K562 (cell line): ENCODE measurements at regions not wholly inside any gene's neighbourhood (a gene's known extent, or its start where the extent isn't known, plus 50 kb on each side); places are given as distances from the start of the nearest gene placed in this dataset.

ENCODE experiments used
- ATAC-seq: fragments of 200-7000 bp; cut with Tn5 transposase; 3 replicates; pipeline ENCODE4 v1.9.1; 2020; ENCODE audit warnings: moderate library complexity
- BruUV-seq: library from RNA; stranded (reverse); fragments of 400-500 nt; replicated peaks from 2 replicates; lab custom pipeline; 2021; lab: Mats Ljungman, UMichigan
- CTCF ChIA-PET: fragments of 300-600 bp; formaldehyde crosslinking; extraction: SDS; loops from one replicate; lab custom pipeline; 2021; ENCODE audit warnings: low intra/inter-chr PET ratio; lab: Yijun Ruan, JAX
- POLR2A ChIA-PET: fragments of 300-600, 350-650 bp; sonication (Branson Sonifier 250); formaldehyde crosslinking; extraction: SDS; loops from one replicate; lab custom pipeline; 2021; ENCODE audit warnings: antibody characterized with exemption, inconsistent platforms; lab: Yijun Ruan, JAX
- DNase-seq, 4 experiments: peaks; one replicate each; pipeline versions ENCODE4 v3.0.0 to v3.0.0-alpha.2; 2011 to 2018; ENCODE audit warnings: low spot score in 3 of 4, mixed read lengths in 3 of 4; ENCODE audit errors: extremely low read depth in 1 of 4
- FAIRE-seq: peaks from 2 replicates; lab custom pipeline; 2011; peaks lifted over from hg19 to GRCh38; lab: Jason Lieb, UNC
- H2AFZ ChIP-seq: 2 replicates; pipeline ENCODE4 v1.6.0; 2011; ENCODE audit warnings: low read depth, low read length, control low read depth, inconsistent platforms
- H3K27ac ChIP-seq: fragments of 200-600 bp; 3 replicates; pipeline ENCODE4 v1.8.0; 2011; ENCODE audit warnings: low read depth, mild to moderate bottlenecking, control low read depth, inconsistent platforms, low read length, moderate library complexity, mixed read lengths; ENCODE audit errors: extremely low read depth
- H3K27me3 ChIP-seq, 2 experiments: fragments of 300-600 bp in 1 of 2; 2 replicates in 1 of 2; 3 replicates in 1 of 2; pipeline versions ENCODE4 v1.6.0 to v1.8.0; 2011; ENCODE audit warnings: inconsistent platforms in 2 of 2, low read length in 2 of 2, mild to moderate bottlenecking in 1 of 2, mixed read lengths in 1 of 2, moderate library complexity in 1 of 2; ENCODE audit not compliant: control insufficient read depth in 2 of 2, insufficient read depth in 2 of 2
- H3K36me3 ChIP-seq: fragments of 300-600 bp; 3 replicates; pipeline ENCODE4 v1.8.0; 2011; ENCODE audit warnings: mild to moderate bottlenecking, low read length, inconsistent platforms; ENCODE audit not compliant: control insufficient read depth, insufficient read depth
- H3K4me1 ChIP-seq, 2 experiments: fragments of 200-600 bp in 1 of 2; replicated peaks in 1 of 2; 2 replicates in 1 of 2; 3 replicates in 1 of 2; pipeline versions ENCODE4 v1.5.1 to v1.8.0; 2011; ENCODE audit warnings: inconsistent platforms in 2 of 2, low read length in 2 of 2, mild to moderate bottlenecking in 1 of 2, mixed read lengths in 1 of 2, moderate library complexity in 1 of 2; ENCODE audit not compliant: control insufficient read depth in 2 of 2, insufficient read depth in 2 of 2
- H3K4me2 ChIP-seq: 2 replicates; pipeline ENCODE4 v1.6.1; 2011; ENCODE audit warnings: low read length, control low read depth, inconsistent platforms, mixed read lengths; ENCODE audit not compliant: insufficient read depth
- H3K4me3 ChIP-seq: fragments of 200-600 bp; sonication (generic), shearing (Covaris generic); 2 replicates; pipeline ENCODE4 v1.5.1; 2016; ENCODE audit warnings: control low read depth, inconsistent platforms
- H3K79me2 ChIP-seq: fragments of 200-600 bp; 3 replicates; pipeline ENCODE4 v1.8.0; 2011; ENCODE audit warnings: low read length, inconsistent platforms; ENCODE audit not compliant: control insufficient read depth, insufficient read depth
- H3K9ac ChIP-seq, 2 experiments: 2 replicates each; pipeline versions ENCODE4 v1.6.0 to v1.6.1; 2011; ENCODE audit warnings: low read depth in 2 of 2, low read length in 2 of 2, control low read depth in 1 of 2, inconsistent platforms in 1 of 2, mild to moderate bottlenecking in 1 of 2, mixed read lengths in 1 of 2; ENCODE audit not compliant: insufficient read depth in 1 of 2
- H3K9me1 ChIP-seq: one replicate; pipeline ENCODE4 v1.6.0; 2011; ENCODE audit warnings: inconsistent platforms, mild to moderate bottlenecking, low read length, moderate library complexity; ENCODE audit not compliant: control insufficient read depth, insufficient read depth
- H3K9me3 ChIP-seq: replicated peaks from 2 replicates; pipeline ENCODE4 v1.5.1; 2011; ENCODE audit warnings: low read depth, low read length, inconsistent platforms; ENCODE audit not compliant: control insufficient read depth, insufficient read depth
- H4K20me1 ChIP-seq: replicated peaks from 2 replicates; pipeline ENCODE4 v1.6.1; 2011; ENCODE audit warnings: low read length, inconsistent platforms, mixed read lengths; ENCODE audit not compliant: control insufficient read depth, insufficient read depth
- ARID2 ChIP-seq: fragments of 450-650 bp; IDR thresholded peaks from 2 replicates; pipeline ENCODE4 v1.6.1; 2017; ENCODE audit warnings: antibody characterized with exemption, mild to moderate bottlenecking
- ASH1L ChIP-seq: fragments of 450-650 bp; IDR thresholded peaks from 2 replicates; pipeline ENCODE4 v1.6.1; 2018; ENCODE audit warnings: borderline replicate concordance, mild to moderate bottlenecking, low read depth; ENCODE audit not compliant: partially characterized antibody
- CLOCK ChIP-seq: fragments of 250-450 bp; sonication (Bioruptor Pico); IDR thresholded peaks from 2 replicates; pipeline ENCODE4 v1.4.0; 2020; ENCODE audit warnings: mild to moderate bottlenecking, moderate library complexity, borderline replicate concordance
- FOXJ2 ChIP-seq: fragments of 200-800 bp; sonication (Bioruptor generic); IDR thresholded peaks from 2 replicates; pipeline ENCODE4 v1.6.1; 2016; ENCODE audit warnings: missing genetic modification characterization, missing compliant biosample characterization
- ILK ChIP-seq: fragments of 450-650 bp; IDR thresholded peaks from 2 replicates; pipeline ENCODE4 v1.6.1; 2016; ENCODE audit warnings: missing genetic modification characterization, low read depth, mild to moderate bottlenecking, missing compliant biosample characterization, moderate library complexity, borderline replicate concordance
- NEUROD1 ChIP-seq: fragments of 150-350 bp; IDR thresholded peaks from 2 replicates; pipeline ENCODE4 v1.6.1; 2014; ENCODE audit warnings: borderline replicate concordance, low read length, low read depth; ENCODE audit not compliant: partially characterized antibody
- POLR2H ChIP-seq: IDR thresholded peaks from 2 replicates; pipeline ENCODE4 v1.6.1; 2016; ENCODE audit warnings: missing genetic modification characterization, low read depth, mild to moderate bottlenecking, control low read depth, missing compliant biosample characterization, moderate library complexity
- SNAPC5 ChIP-seq: fragments of 250-450 bp; sonication (Bioruptor Pico); IDR thresholded peaks from 2 replicates; pipeline ENCODE4 v1.8.0; 2021; ENCODE audit warnings: moderate library complexity, mild to moderate bottlenecking, inconsistent platforms
- ZNF3 ChIP-seq: fragments of 250-450 bp; sonication (Bioruptor Pico); IDR thresholded peaks from 2 replicates; pipeline ENCODE4 v1.5.0; 2021; ENCODE audit warnings: mild to moderate bottlenecking, moderate library complexity
- ZNF436 ChIP-seq: fragments of 250-450, 450-650 bp; sonication (Bioruptor Pico); formaldehyde crosslinking; IDR thresholded peaks from 2 replicates; pipeline ENCODE4 v1.7.0; 2020; ENCODE audit warnings: mild to moderate bottlenecking
- WGBS: fragments of 100-300 bp; shearing (Covaris generic); methylation state at CpG from one replicate; pipeline ENCODE4 v1.1.6; 2016; ENCODE audit warnings: low coverage, mixed read lengths; ENCODE audit not compliant: insufficient coverage; ENCODE audit errors: missing lambda C conversion rate; 5-methylcytosine and 5-hydroxymethylcytosine counted together
- in situ Hi-C: fragments of 300-500 bp; cut with MboI; formaldehyde crosslinking; loops from 4 replicates; pipeline ENCODE4 v1.15.0; 2018; ENCODE audit warnings: inconsistent platforms, mixed read lengths
- intact Hi-C: fragments of 100-400 bp; cut with micrococcal nuclease; formaldehyde crosslinking; loops from 2 replicates; pipeline ENCODE4 v1.14.2; 2022
- TF ChIP-seq, protein P1 (sequence below): fragments of 450-650 bp; IDR thresholded peaks from 2 replicates; pipeline ENCODE4 v1.6.1; 2016; ENCODE audit warnings: antibody characterized with exemption

GRCh38 chr4:66694739-66695138, 850.6 kb downstream of the CENPC start:
- in situ Hi-C loops (no loop called here), intact Hi-C loops (no loop called here)
- Histone ChIP-seq H3K79me2 (no peaks in the 10 kb centered on the region), H3K9me1 (no peaks in the 10 kb centered on the region), H3K36me3 (no peaks in the 10 kb centered on the region), H2AFZ (no peak overlapping the region), H3K9ac (no peak overlapping the region), H3K4me1 (no peaks in the 10 kb centered on the region), H3K27ac (no peak overlapping the region), H3K4me3 (no peak overlapping the region), H3K4me2 (no peak overlapping the region), H3K9me3 (no peaks in the 10 kb centered on the region), H3K27me3 (no peaks in the 10 kb centered on the region), H4K20me1 (no peaks in the 10 kb centered on the region)
- ATAC-seq = no peak
- FAIRE-seq = no peak
- POLR2A ChIA-PET = no interaction called here
- WGBS = 0% methylated on average over 3 of the region's 3 CpGs
- no peak for TF ChIP-seq ASH1L
- no peak for TF ChIP-seq NEUROD1
- no peak for DNase-seq
- BruUV-seq = no TSS peak
- CTCF ChIA-PET = no interaction called here

- in situ Hi-C loops = no loop called here
- no peak overlapping the region for H3K9ac ChIP-seq
- H3K4me2 ChIP-seq = no peak overlapping the region
- WGBS = 0% methylated on average over 1 of the region's 1 CpG
- no peak for DNase-seq
- no TSS peak for BruUV-seq
- no peaks in the 10 kb centered on the region for H3K36me3 ChIP-seq
- H3K27me3 ChIP-seq = no peaks in the 10 kb centered on the region
- POLR2A ChIA-PET = no interaction called here
- no peaks in the 10 kb centered on the region for H3K4me1 ChIP-seq
- no peaks in the 10 kb centered on the region for H3K9me1 ChIP-seq
- CTCF ChIA-PET = no interaction called here
- no peak overlapping the region for H3K27ac ChIP-seq
- H2AFZ ChIP-seq = no peak overlapping the region
- H3K4me3 ChIP-seq = no peak overlapping the region
- no peak for ATAC-seq
- no peaks in the 10 kb centered on the region for H4K20me1 ChIP-seq
- intact Hi-C loops = no loop called here
- no peaks in the 10 kb centered on the region for H3K79me2 ChIP-seq
- H3K9me3 ChIP-seq = no peaks in the 10 kb centered on the region
- no peak for FAIRE-seq
- no peak for TF ChIP-seq POLR2H
- no peak for TF ChIP-seq ARID2
- TF ChIP-seq CLOCK (CRISPR knock-in tag) = no peak
- TF ChIP-seq SNAPC5 (CRISPR knock-in tag) = no peak
- TF ChIP-seq ILK (tag) = no peak
- TF ChIP-seq ZNF3 (CRISPR knock-in tag) = no peak
- TF ChIP-seq, protein P1, sequence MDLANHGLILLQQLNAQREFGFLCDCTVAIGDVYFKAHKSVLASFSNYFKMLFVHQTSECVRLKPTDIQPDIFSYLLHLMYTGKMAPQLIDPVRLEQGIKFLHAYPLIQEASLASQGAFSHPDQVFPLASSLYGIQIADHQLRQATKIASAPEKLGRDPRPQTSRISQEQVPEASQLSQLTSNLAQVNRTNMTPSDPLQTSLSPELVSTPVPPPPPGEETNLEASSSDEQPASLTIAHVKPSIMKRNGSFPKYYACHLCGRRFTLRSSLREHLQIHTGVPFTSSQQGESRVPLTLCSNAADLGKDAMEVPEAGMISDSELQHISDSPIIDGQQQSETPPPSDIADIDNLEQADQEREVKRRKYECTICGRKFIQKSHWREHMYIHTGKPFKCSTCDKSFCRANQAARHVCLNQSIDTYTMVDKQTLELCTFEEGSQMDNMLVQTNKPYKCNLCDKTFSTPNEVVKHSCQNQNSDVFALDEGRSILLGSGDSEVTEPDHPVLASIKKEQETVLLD = no peak
- no peak for TF ChIP-seq FOXJ2
- no peak for TF ChIP-seq ZNF436 (CRISPR knock-in tag)
Measured at GRCh38 chr4:66693694-66694093, 851.6 kb downstream of the CENPC start.
